GM23338 (cell line): ENCODE measurements at regions not wholly inside any gene's neighbourhood (a gene's known extent, or its start where the extent isn't known, plus 50 kb on each side); places are given as distances from the start of the nearest gene placed in this dataset.

Experiments
- ATAC-seq: fragments of 200-7000 bp; cut with Tn5 transposase; 3 replicates; pipeline ENCODE4 v1.9.1; 2020
- DNase-seq: peaks from one replicate; pipeline ENCODE4 v3.0.0-alpha.2; 2015; ENCODE audit warnings: low spot score
- H2AFZ ChIP-seq: fragments of 200-600 bp; sonication (generic); 2 replicates; pipeline ENCODE4 v1.8.0; 2016; ENCODE audit warnings: antibody characterized with exemption, mild to moderate bottlenecking, moderate library complexity
- H3F3A ChIP-seq: fragments of 200-600 bp; sonication (generic); replicated peaks from 2 replicates; pipeline ENCODE4 v1.8.0; 2017; ENCODE audit warnings: antibody characterized with exemption, mixed run types, low read depth
- H3K27ac ChIP-seq: fragments of 200-600 bp; sonication (generic); 2 replicates; pipeline ENCODE4 v1.6.1; 2016; ENCODE audit warnings: low read depth
- H3K27me3 ChIP-seq: fragments of 200-600 bp; sonication (generic); 2 replicates; pipeline ENCODE4 v1.8.0; 2016; ENCODE audit warnings: mild to moderate bottlenecking, mixed run types, moderate library complexity; ENCODE audit not compliant: insufficient read depth
- H3K36me3 ChIP-seq: fragments of 200-600 bp; sonication (generic); 2 replicates; pipeline ENCODE4 v1.8.0; 2016; ENCODE audit warnings: mild to moderate bottlenecking; ENCODE audit not compliant: insufficient read depth
- H3K4me1 ChIP-seq: fragments of 200-600 bp; sonication (generic); 2 replicates; pipeline ENCODE4 v1.8.0; 2016; ENCODE audit warnings: mild to moderate bottlenecking, moderate library complexity; ENCODE audit not compliant: insufficient read depth
- H3K4me2 ChIP-seq: fragments of 200-600 bp; sonication (generic); 2 replicates; pipeline ENCODE4 v1.7.1; 2017; ENCODE audit warnings: mixed run types
- H3K4me3 ChIP-seq: fragments of 200-600 bp; sonication (generic); 2 replicates; pipeline ENCODE4 v1.6.1; 2016; ENCODE audit warnings: mixed run types
- H3K79me2 ChIP-seq: fragments of 200-600 bp; sonication (generic); replicated peaks from 2 replicates; pipeline ENCODE4 v1.8.0; 2017; ENCODE audit warnings: mild to moderate bottlenecking; ENCODE audit not compliant: insufficient read depth
- H3K9me2 ChIP-seq: fragments of 200-600 bp; sonication (generic); 2 replicates; pipeline ENCODE4 v1.8.0; 2017; ENCODE audit not compliant: insufficient read depth
- H4K20me1 ChIP-seq: fragments of 200-600 bp; sonication (generic); replicated peaks from 2 replicates; pipeline ENCODE4 v1.8.0; 2017; ENCODE audit warnings: mild to moderate bottlenecking; ENCODE audit not compliant: insufficient read depth
- H3K27ac Mint-ChIP-seq: 2 replicates; pipeline ENCODE4 v1.8.0; 2020; ENCODE audit warnings: inconsistent platforms, mild to moderate bottlenecking, moderate library complexity, mixed read lengths
- H3K27me3 Mint-ChIP-seq: 3 replicates; pipeline ENCODE4 v1.8.0; 2022; ENCODE audit warnings: low read depth, mild to moderate bottlenecking, moderate library complexity, mixed read lengths, inconsistent platforms; ENCODE audit not compliant: insufficient read depth, poor library complexity
- H3K36me3 Mint-ChIP-seq: 3 replicates; pipeline ENCODE4 v1.8.0; 2021; ENCODE audit warnings: low read depth, mild to moderate bottlenecking, inconsistent platforms, moderate library complexity, mixed read lengths
- H3K4me1 Mint-ChIP-seq: 3 replicates; pipeline ENCODE4 v1.8.0; 2020; ENCODE audit warnings: mild to moderate bottlenecking, inconsistent platforms, mixed read lengths
- H3K4me3 Mint-ChIP-seq: 3 replicates; pipeline ENCODE4 v1.8.0; 2021; ENCODE audit warnings: moderate library complexity, mild to moderate bottlenecking, inconsistent platforms, mixed read lengths
- H3K9me3 Mint-ChIP-seq: 3 replicates; pipeline ENCODE4 v1.8.0; 2020; ENCODE audit warnings: moderate library complexity, mild to moderate bottlenecking, inconsistent platforms, mixed read lengths
- CREB1 ChIP-seq: fragments of 250-450 bp; sonication (Bioruptor Pico); IDR thresholded peaks from 2 replicates; pipeline ENCODE4 v1.5.0; 2020; ENCODE audit warnings: low read depth, mild to moderate bottlenecking, moderate library complexity
- EZH2phosphoT487 ChIP-seq: fragments of 200-600 bp; sonication (generic); IDR thresholded peaks from one replicate; pipeline ENCODE4 v1.8.1; 2018; ENCODE audit warnings: antibody characterized with exemption; ENCODE audit not compliant: unreplicated experiment
- NANOG ChIP-seq: IDR thresholded peaks from 2 replicates; pipeline ENCODE4 v1.6.1; 2016; ENCODE audit warnings: antibody characterized with exemption, borderline replicate concordance
- POLR2AphosphoS5 ChIP-seq: IDR thresholded peaks from 2 replicates; pipeline ENCODE4 v1.6.1; 2016; ENCODE audit warnings: antibody characterized with exemption, low read depth
- REST ChIP-seq: IDR thresholded peaks from one replicate; pipeline ENCODE4 v1.6.1; 2018; ENCODE audit warnings: antibody characterized with exemption; ENCODE audit not compliant: unreplicated experiment
- ZNF114 ChIP-seq: fragments of 250-450 bp; sonication (Bioruptor Pico); IDR thresholded peaks from 2 replicates; pipeline ENCODE4 v1.5.0; 2020; ENCODE audit warnings: mild to moderate bottlenecking, moderate library complexity
- TF ChIP-seq, protein P1 (sequence below): fragments of 250-450 bp; sonication (Bioruptor Pico); IDR thresholded peaks from 2 replicates; pipeline ENCODE4 v1.5.0; 2020; ENCODE audit warnings: mild to moderate bottlenecking, moderate library complexity

DNA sequence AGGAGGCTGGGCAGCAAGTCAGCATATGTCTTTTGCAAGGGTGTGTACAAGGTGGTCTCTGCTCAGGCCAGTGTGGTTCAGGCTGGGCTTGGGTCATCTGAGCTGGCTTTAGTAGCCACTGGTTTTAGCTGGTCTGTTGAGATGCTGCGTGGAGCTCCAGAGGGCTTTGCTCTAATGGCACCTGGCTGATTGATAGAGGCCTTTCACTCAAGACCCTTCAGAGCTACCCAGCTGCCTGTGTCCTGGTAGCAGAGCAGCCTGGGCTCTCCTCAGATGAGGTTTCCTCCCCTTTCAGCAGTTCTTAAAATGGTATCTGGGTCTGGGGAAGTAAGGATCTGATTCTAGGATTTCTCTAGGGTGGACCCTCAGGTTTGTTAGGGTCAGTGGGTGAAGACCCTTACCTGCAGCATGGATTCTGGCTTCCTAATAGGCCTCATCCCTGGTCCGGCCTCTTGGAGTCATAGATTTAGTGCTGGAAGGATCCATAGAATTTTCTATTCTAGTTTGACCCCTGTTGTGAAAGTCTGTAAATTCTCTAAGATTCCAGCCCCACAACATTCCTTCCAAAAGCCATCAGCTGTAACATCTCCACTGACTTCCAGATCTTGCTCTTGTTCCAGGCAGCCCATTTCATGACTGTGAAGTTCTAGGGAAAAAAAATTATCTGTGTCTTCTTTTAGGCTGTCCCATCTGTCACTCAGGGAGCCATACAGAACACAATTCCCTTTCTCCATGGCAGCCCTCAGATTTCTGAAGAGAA, 190.2 kb upstream of the ZBED5 start:
- H3K4me2 ChIP-seq = no peak overlapping the region
- no peak overlapping the region for H3K4me3 ChIP-seq
- no peaks in the 10 kb centered on the region for H3K79me2 ChIP-seq
- ATAC-seq (no peak), DNase-seq (no peak)
- Mint-ChIP-seq H3K27me3 (no peaks in the 10 kb centered on the region), H3K4me1 (no peaks in the 10 kb centered on the region), H3K9me3 (peaks cover 4% of the 10 kb centered on the region; the same call in 2 of the 3 replicates), H3K36me3 (no peaks in the 10 kb centered on the region), H3K4me3 (no peak overlapping the region), H3K27ac (no peak overlapping the region)
- no peaks in the 10 kb centered on the region for H3F3A ChIP-seq
- no peak overlapping the region for H2AFZ ChIP-seq
- H3K27ac ChIP-seq = no peak overlapping the region
- H3K36me3 ChIP-seq = no peaks in the 10 kb centered on the region
- H4K20me1 ChIP-seq = no peaks in the 10 kb centered on the region
- H3K27me3 ChIP-seq = no peaks in the 10 kb centered on the region
- TF ChIP-seq NANOG = no peak
- TF ChIP-seq ZNF114 (CRISPR knock-in tag) = no peak
- no peak for TF ChIP-seq POLR2AphosphoS5
- peaks cover 13% of the 10 kb centered on the region for H3K9me2 ChIP-seq
- H3K4me1 ChIP-seq = no peaks in the 10 kb centered on the region

GRCh38 chr11:11046781-11047180, 188.9 kb upstream of the ZBED5 start:
- no peak overlapping the region for H3K27ac Mint-ChIP-seq

More at GRCh38 chr11:11046781-11047180, 188.9 kb upstream of the ZBED5 start:
- H3K4me3 ChIP-seq = no peak overlapping the region
- no peaks in the 10 kb centered on the region for H3K27me3 ChIP-seq
- H3F3A ChIP-seq = no peaks in the 10 kb centered on the region
- DNase-seq = no peak
- no peak overlapping the region for H3K27ac ChIP-seq
- H2AFZ ChIP-seq = no peak overlapping the region
- no peak for ATAC-seq
- no peaks in the 10 kb centered on the region for H3K4me1 ChIP-seq
- H3K9me2 ChIP-seq = peaks cover 10% of the 10 kb centered on the region
- H3K9me3 Mint-ChIP-seq = no peaks in the 10 kb centered on the region; the same call in 1 of the 3 replicates
- no peaks in the 10 kb centered on the region for H3K27me3 Mint-ChIP-seq
- no peak overlapping the region for H3K4me3 Mint-ChIP-seq
- TF ChIP-seq REST (no peak), ZNF114 (CRISPR knock-in tag) (no peak), POLR2AphosphoS5 (no peak), CREB1 (no peak), NANOG (no peak), EZH2phosphoT487 (no peak)
- TF ChIP-seq, protein P1, sequence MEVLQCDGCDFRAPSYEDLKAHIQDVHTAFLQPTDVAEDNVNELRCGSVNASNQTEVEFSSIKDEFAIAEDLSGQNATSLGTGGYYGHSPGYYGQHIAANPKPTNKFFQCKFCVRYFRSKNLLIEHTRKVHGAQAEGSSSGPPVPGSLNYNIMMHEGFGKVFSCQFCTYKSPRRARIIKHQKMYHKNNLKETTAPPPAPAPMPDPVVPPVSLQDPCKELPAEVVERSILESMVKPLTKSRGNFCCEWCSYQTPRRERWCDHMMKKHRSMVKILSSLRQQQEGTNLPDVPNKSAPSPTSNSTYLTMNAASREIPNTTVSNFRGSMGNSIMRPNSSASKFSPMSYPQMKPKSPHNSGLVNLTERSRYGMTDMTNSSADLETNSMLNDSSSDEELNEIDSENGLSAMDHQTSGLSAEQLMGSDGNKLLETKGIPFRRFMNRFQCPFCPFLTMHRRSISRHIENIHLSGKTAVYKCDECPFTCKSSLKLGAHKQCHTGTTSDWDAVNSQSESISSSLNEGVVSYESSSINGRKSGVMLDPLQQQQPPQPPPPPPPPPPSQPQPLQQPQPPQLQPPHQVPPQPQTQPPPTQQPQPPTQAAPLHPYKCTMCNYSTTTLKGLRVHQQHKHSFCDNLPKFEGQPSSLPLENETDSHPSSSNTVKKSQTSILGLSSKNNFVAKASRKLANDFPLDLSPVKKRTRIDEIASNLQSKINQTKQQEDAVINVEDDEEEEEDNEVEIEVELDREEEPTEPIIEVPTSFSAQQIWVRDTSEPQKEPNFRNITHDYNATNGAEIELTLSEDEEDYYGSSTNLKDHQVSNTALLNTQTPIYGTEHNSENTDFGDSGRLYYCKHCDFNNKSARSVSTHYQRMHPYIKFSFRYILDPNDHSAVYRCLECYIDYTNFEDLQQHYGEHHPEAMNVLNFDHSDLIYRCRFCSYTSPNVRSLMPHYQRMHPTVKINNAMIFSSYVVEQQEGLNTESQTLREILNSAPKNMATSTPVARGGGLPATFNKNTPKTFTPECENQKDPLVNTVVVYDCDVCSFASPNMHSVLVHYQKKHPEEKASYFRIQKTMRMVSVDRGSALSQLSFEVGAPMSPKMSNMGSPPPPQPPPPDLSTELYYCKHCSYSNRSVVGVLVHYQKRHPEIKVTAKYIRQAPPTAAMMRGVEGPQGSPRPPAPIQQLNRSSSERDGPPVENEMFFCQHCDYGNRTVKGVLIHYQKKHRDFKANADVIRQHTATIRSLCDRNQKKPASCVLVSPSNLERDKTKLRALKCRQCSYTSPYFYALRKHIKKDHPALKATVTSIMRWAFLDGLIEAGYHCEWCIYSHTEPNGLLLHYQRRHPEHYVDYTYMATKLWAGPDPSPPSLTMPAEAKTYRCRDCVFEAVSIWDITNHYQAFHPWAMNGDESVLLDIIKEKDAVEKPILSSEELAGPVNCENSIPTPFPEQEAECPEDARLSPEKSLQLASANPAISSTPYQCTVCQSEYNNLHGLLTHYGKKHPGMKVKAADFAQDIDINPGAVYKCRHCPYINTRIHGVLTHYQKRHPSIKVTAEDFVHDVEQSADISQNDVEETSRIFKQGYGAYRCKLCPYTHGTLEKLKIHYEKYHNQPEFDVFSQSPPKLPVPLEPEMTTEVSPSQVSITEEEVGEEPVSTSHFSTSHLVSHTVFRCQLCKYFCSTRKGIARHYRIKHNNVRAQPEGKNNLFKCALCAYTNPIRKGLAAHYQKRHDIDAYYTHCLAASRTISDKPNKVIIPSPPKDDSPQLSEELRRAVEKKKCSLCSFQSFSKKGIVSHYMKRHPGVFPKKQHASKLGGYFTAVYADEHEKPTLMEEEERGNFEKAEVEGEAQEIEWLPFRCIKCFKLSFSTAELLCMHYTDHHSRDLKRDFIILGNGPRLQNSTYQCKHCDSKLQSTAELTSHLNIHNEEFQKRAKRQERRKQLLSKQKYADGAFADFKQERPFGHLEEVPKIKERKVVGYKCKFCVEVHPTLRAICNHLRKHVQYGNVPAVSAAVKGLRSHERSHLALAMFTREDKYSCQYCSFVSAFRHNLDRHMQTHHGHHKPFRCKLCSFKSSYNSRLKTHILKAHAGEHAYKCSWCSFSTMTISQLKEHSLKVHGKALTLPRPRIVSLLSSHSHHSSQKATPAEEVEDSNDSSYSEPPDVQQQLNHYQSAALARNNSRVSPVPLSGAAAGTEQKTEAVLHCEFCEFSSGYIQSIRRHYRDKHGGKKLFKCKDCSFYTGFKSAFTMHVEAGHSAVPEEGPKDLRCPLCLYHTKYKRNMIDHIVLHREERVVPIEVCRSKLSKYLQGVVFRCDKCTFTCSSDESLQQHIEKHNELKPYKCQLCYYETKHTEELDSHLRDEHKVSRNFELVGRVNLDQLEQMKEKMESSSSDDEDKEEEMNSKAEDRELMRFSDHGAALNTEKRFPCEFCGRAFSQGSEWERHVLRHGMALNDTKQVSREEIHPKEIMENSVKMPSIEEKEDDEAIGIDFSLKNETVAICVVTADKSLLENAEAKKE = no peak
- H3K36me3 Mint-ChIP-seq = no peaks in the 10 kb centered on the region
- no peaks in the 10 kb centered on the region for H3K4me1 Mint-ChIP-seq
- H3K36me3 ChIP-seq = no peaks in the 10 kb centered on the region
- H4K20me1 ChIP-seq = no peaks in the 10 kb centered on the region
- no peaks in the 10 kb centered on the region for H3K79me2 ChIP-seq
- no peak overlapping the region for H3K4me2 ChIP-seq
